ENCODE measurements at regions not wholly inside any gene's neighbourhood (a gene's known extent, or its start where the extent isn't known, plus 50 kb on each side); places are given as distances from the start of the nearest gene placed in this dataset.

GRCh38 chr10:3902809-3903410 lies 117.9 kb upstream of the KLF6 start:
- no peak for TF ChIP-seq CTCF (IDR thresholded peaks at IDR 0.05; ENCODE audit: insufficient read depth, low read length, missing control alignments)
- CTCF ChIA-PET: interaction anchor here (1.1 kb wide), 1 partner anchor 12 kb away, joined by 3 read pairs; no protein-coding TSS in a partner anchor
- no peak for DNase-seq (ENCODE audit: low read depth, low spot score)

GRCh38 chr10:3902054-3902808 lies 117.2 kb upstream of the KLF6 start:
- no peak for DNase-seq (ENCODE audit: low read depth, low spot score)
- ChIA-PET CTCF (interaction anchor here (1.1 kb wide), 1 partner anchor 12 kb away, joined by 3 read pairs; no protein-coding TSS in a partner anchor), POLR2A (interaction anchor here (1.0 kb wide), 1 partner anchor 117 kb away, joined by 3 read pairs; the partner anchor contains the start of gene KLF6)
- TF ChIP-seq CTCF (IDR thresholded peaks at IDR 0.05; ENCODE audit: insufficient read depth, low read length, missing control alignments): no peak
- H3K4me3 ChIP-seq (ENCODE audit: low read depth, low read length): no peak overlapping the region

More at GRCh38 chr10:3902809-3903410, 117.9 kb upstream of the KLF6 start:
- POLR2A ChIA-PET: interaction anchor here (1.0 kb wide), 1 partner anchor 118 kb away, joined by 3 read pairs; the partner anchor contains the start of gene KLF6
- H3K4me3 ChIP-seq (ENCODE audit: low read depth, low read length): no peak overlapping the region

DNA sequence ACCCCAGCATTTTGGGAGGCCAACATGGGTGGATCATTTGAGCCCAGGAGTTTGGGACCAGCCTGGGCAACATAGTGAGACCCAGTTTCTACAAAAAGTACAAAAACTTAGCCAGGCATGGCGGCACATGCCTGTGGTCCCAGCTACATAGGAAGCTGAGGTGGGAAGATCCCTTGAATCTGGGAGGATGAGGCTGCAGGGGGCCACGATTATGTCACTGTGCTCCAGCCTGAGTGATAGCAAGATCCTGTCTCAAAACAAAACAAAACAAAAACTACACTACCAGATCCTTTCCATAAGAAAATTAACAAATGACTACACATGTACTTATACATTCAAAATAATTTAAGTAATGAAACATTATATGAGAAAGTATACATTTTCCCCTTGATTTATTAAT lies 116.4 kb upstream of the KLF6 start:
- no peak for DNase-seq (ENCODE audit: low read depth, low spot score)
- no peak for TF ChIP-seq CTCF (IDR thresholded peaks at IDR 0.05; ENCODE audit: insufficient read depth, low read length, missing control alignments)
- CTCF ChIA-PET: no interaction called here
- H3K4me3 ChIP-seq (ENCODE audit: low read depth, low read length): no peak overlapping the region
- POLR2A ChIA-PET: no interaction called here

GRCh38 chr10:3900391-3900790 lies 115.4 kb upstream of the KLF6 start:
- CTCF ChIA-PET: no interaction called here
- no peak overlapping the region for H3K4me3 ChIP-seq (ENCODE audit: low read depth, low read length)
- POLR2A ChIA-PET: no interaction called here
- TF ChIP-seq CTCF (IDR thresholded peaks at IDR 0.05; ENCODE audit: insufficient read depth, low read length, missing control alignments): no peak
- no peak for DNase-seq (ENCODE audit: low read depth, low spot score)

DNA sequence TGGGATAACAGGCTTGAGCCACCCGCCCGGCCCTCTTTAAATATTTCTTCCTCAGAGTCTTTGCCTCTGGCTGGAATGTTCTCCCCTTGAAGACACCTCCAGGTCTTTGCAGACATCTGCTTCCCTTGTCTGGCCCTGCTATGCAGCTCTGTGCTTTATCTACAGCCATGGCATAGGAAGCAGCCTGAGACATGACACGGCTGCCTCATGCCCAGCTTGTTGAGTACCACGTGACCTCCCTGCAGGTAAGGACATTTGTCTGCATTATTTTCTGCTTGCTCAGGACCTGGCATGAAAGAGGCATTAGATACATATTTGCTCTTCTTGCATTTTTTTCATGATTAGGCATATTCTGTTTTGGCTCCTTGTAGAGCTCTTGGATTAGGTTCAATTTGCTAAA lies 113.8 kb upstream of the KLF6 start:
- ChIA-PET CTCF (no interaction called here), POLR2A (interaction anchor here (0.6 kb wide), 1 partner anchor 177 kb away, joined by 5 read pairs; no protein-coding TSS in a partner anchor)
- H3K4me3 ChIP-seq (ENCODE audit: low read depth, low read length): no peak overlapping the region
- no peak for TF ChIP-seq CTCF (IDR thresholded peaks at IDR 0.05; ENCODE audit: insufficient read depth, low read length, missing control alignments)
- DNase-seq (ENCODE audit: low read depth, low spot score): no peak

GRCh38 chr10:3897156-3897555 lies 112.1 kb upstream of the KLF6 start:
- no peak overlapping the region for H3K4me3 ChIP-seq (ENCODE audit: low read depth, low read length)
- peak; percentile 63 for DNase-seq (ENCODE audit: low read depth, low spot score)
- no peak for TF ChIP-seq CTCF (IDR thresholded peaks at IDR 0.05; ENCODE audit: insufficient read depth, low read length, missing control alignments)
- ChIA-PET POLR2A (interaction anchor here (1.2 to 1.9 kb wide), 2 partner anchors 46 to 112 kb away, joined by 4 to 8 read pairs; partner anchors contain the start of gene KLF6), CTCF (interaction anchor here (1.2 kb wide), 1 partner anchor 16 kb away, joined by 3 read pairs; no protein-coding TSS in a partner anchor)

All from AG04449 (cell line).